ENCODE measurements at regions not wholly inside any gene's neighbourhood (a gene's known extent, or its start where the extent isn't known, plus 50 kb on each side); places are given as distances from the start of the nearest gene placed in this dataset.

GRCh38 chr18:60775978-60776377, 403.4 kb upstream of the MC4R start:
- DNase-seq (ENCODE audit: low spot score), result no peak

- no peak for DNase-seq (ENCODE audit: low spot score)
These were observed 411.6 kb upstream of the MC4R start for GRCh38 chr18:60784161-60784560.

GRCh38 chr18:60794802-60795201, 422.2 kb upstream of the MC4R start:
- DNase-seq (ENCODE audit: low spot score), result no peak

- no peak for DNase-seq (ENCODE audit: low spot score)
These were observed 431.8 kb upstream of the MC4R start for GRCh38 chr18:60804415-60804814.

DNA sequence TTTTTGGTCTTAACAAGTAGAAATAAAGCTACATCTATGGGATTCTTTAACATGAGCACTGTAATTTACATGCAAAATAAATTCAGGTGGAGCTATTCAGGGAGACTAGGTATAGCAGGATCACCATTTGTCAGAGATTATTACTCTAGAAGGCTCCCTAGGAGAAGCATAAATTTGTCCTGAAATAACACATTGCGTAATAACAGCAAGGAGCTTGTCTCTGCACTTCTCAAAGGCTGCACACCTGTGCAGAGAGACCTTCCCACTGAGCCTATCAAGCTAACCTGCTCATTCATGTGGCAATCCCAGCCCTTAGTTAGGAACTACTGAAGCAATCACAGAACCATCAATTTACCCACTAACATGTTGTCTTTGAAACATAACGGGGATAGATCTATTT, 437.4 kb upstream of the MC4R start:
- no peak for DNase-seq (ENCODE audit: low spot score)

DNA sequence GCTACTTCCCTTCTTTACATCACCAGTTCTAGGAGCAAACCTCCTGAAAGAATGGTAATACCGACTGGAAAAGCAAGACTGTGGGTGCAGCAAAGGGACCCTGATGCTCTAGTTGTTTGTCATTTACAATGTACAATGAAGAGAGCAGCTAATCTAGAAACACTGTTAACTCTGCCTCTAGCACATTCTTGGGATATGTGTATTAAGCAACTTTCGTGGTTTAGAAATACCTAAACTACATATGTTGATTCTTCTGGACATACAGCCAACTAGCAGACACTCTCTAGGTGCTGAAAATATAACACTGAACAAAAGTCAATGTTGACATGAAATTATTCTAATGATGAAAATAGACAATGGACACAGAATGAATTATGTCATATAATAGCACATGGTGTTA, 440.3 kb upstream of the MC4R start:
- DNase-seq (ENCODE audit: low spot score), result no peak

DNA sequence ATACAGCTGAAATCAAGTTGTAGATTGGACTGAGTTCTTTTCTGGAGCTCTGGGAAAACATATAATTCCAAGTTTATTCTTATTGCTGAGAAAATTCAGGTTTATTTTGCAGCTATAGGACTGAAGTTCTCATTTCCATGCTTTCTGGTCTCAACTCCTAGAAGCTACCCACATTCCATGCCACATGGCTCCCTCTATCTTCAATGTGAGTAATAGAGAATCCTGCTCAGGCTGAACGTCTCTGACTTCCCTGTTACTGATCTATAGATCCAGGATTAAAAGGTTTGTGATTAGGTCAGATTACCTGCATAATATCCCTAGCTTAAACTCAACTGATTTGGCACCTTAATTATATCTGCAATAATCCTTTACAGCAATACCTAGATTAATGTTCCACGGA, 453.8 kb upstream of the MC4R start:
- DNase-seq (ENCODE audit: low spot score), result no peak

GRCh38 chr18:60831971-60832370, 459.4 kb upstream of the MC4R start:
- no peak for DNase-seq (ENCODE audit: low spot score)

DNA sequence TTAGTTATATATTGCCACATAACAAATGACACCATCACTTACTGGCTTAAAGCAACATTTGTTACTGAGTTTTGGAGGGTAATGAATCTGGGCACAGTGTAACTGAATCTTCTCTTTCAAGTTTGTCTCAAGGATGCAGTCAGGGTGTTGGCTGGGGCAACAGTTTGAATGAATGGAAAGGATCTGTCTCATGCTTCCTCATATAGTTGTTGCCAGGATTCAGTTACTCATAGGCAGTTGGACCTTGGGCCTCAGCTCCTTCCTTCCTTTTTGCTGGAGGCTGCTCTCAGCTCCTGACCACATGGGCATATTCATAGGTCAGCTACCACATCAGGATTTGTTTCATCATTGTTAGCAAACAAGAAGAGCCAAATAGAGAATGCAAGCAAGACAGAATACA, 466.1 kb upstream of the MC4R start:
- no peak for DNase-seq (ENCODE audit: low spot score)

GRCh38 chr18:60846396-60846795, 473.8 kb upstream of the MC4R start:
- DNase-seq (ENCODE audit: low spot score), result no peak

- no peak for DNase-seq (ENCODE audit: low spot score)
These were observed 474.9 kb upstream of the MC4R start for GRCh38 chr18:60847517-60847916.

DNA sequence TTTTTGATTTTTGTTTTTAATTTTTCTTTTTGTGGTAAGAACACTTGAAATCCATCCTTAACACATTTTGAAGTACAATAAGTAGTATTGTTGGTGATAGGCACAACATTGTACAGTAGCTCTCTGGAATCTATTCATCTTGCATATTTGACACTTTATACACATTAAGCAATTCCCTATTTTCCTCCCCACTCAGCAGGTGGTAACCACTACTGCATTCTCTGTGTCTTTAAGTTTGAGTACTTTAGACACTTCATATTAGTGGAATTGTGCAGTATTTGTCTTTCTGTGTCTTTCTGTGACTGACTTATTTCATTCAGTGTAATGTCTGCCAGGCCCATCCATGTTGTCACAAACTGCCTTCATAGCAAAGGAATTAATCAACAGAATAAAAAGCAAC, 471.7 kb upstream of the CDH20 start:
- no peak for DNase-seq (ENCODE audit: low spot score)

GRCh38 chr18:60862988-60863387, 470.2 kb upstream of the CDH20 start:
- no peak for DNase-seq (ENCODE audit: low spot score)

GRCh38 chr18:60865801-60866200, 467.4 kb upstream of the CDH20 start:
- no peak for DNase-seq (ENCODE audit: low spot score)

DNA sequence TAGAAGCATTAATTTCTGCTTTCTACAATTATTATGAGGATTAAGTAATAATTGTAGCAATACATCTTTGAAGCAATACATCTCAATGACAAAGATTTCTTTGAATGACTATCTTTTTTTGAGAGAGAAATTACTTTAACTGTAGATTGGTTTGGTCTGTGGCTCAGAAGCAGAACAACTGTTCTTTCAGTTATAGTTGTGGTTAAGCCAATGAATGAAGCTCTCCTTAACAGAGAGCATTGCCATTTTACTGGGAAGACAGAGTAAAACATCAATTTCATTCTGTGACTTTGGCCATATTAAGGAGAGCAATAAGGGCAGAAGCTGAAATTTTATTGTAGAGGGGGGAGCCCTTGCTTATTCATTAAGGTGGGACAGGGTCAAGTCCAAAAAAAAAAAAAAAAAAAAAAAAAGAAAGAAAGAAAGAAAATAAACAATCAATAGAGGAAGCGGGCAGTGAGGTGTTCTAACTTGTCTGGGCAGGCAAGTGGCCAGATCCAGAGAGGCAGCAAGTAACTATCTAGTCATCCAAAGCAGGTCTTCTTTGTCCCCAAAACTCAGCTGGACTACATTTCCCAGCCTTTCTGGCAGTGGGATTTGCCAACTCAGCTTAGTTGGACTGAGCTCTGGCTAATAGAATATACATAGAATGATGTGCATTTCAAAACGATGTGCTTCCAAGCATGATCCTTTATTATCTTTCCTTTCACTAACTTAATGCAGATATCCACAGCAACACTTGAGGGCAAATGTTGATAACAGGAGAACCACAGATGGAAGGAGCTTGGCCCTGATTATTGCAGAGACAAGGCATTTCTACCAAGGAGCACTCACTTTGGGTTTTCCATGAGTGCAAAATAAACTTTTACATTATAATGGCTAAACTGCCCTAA, 462.7 kb upstream of the CDH20 start:
- DNase-seq (ENCODE audit: low spot score), result no peak

DNA sequence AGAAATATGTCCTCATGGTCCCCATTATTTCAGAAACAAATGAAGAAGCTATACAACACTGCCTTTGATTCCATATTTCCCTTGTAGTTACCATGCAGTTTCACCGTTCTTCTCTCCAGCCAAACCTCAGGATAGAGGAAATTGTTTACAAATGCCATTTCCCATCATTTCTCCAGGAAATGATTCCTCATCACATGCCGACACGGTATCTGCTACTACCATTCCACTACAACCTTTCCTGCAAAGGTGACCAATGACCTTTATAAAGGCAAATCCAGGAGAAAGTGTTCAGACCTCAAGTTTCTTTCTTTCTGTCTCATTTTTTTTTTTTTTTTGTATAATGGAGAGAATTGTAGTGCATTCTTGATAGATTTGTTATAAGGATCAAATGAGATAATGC, 460.8 kb upstream of the CDH20 start:
- no peak for DNase-seq (ENCODE audit: low spot score)

- no peak for DNase-seq (ENCODE audit: low spot score)
These were observed 459.5 kb upstream of the CDH20 start for GRCh38 chr18:60873708-60874107.

GRCh38 chr18:60875957-60876507, 457.2 kb upstream of the CDH20 start:
- DNase-seq (ENCODE audit: low spot score), result no peak

- no peak for DNase-seq (ENCODE audit: low spot score)
These were observed 453.0 kb upstream of the CDH20 start for GRCh38 chr18:60880184-60880583.

- no peak for DNase-seq (ENCODE audit: low spot score)
These were observed 449.6 kb upstream of the CDH20 start for GRCh38 chr18:60883587-60883986.

- no peak for DNase-seq (ENCODE audit: low spot score)
These were observed 445.1 kb upstream of the CDH20 start for GRCh38 chr18:60888071-60888624.

DNA sequence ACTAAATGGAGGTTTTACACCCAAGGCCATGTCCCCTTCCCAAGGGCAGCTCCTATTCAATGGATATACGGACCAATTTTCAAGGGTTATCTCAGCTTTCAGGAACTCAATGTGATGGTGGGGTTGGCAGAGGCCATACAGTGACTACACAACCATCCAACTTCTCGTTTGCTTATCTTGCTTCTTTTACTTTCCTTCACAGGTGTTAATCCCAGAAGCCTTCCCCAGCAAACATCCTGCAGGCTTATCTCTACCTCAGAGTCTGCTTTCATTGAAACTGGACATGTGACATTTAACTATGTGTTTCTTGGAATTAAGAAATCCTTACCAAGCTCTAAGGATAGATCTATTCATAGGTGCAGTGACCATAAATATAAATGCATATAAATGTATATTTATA, 443.8 kb upstream of the CDH20 start:
- DNase-seq (ENCODE audit: low spot score), result no peak

GRCh38 chr18:60891936-60892335, 441.3 kb upstream of the CDH20 start:
- DNase-seq (ENCODE audit: low spot score), result no peak
